Stimulated activated CD4-positive, alpha-beta T cell treated with anti-CD3 and anti-CD28 coated beads, Interleukin-1b, Interleukin-23, amount 100 ng/mL, for 4 hours (primary cell): ENCODE measurements at regions not wholly inside any gene's neighbourhood (a gene's known extent, or its start where the extent isn't known, plus 50 kb on each side); places are given as distances from the start of the nearest gene placed in this dataset.

Experiments used
- DNase-seq, 2 donors: peaks; one replicate each; pipeline ENCODE4 v3.0.0-alpha.2; 2020; ENCODE audit warnings: low read depth in 2 of 2

DNA sequence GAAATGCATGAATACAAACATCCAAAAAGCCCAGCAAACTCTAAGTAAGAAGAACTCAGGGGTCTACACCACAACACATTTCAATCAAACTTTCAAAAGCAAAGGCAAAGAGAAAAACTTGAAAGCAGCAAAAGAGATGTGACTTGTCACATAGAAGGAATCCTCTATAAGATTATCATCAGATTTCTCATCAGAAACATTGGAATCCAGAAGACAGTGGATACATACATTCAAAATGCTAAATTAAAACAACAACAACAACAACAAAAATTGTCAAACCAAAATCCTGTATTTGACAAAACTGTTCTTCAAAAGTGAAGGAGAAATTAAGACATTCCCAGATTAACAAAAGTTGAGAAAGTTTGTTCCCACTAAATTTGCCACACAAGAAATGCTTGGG is 362.7 kb downstream of the ZNF608 start:
- DNase-seq, result no peak

GRCh38 chr5:124377386-124377785 is 369.1 kb downstream of the ZNF608 start:
- no peak for DNase-seq

DNA sequence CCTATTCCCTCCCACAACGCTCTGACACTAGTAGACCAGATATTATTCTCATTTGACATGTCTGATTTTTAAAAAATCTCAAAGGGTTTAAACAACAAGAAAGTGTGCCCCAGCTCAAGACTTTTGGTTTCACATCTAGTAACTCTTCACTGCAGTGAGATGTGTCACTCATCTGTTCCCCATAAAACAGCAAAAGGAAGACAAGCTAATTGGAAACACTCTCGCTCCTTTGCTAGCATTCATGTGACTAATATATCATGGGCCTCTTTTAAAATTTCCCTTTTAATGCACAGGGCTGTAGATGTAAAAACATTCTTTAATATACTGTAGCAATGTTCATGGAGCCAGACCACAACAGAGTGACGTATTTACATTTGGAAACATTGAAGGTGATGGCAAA is 372.6 kb downstream of the ZNF608 start:
- DNase-seq, result no peak

DNA sequence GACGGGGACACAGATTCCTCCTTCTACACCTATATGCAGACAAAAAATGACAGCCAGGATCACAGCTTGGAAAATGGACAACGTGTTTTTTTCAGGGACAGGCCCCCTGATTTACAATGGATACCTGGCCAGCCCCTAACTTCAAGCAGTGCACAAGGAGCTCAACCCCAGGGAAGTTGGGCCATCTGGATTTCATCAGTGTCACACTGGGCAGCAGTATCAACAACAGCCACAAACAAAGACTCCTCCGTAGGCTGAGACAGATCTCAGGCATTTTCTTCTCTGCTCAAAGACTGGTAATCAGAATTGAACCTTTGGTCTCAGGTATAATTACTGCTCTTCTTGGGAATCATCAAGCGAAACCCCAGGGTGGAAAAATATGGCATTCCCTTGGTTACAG is 374.0 kb downstream of the ZNF608 start:
- DNase-seq, result no peak

GRCh38 chr5:124371111-124371706 is 375.2 kb downstream of the ZNF608 start:
- no peak for DNase-seq

GRCh38 chr5:124370601-124371000 is 375.8 kb downstream of the ZNF608 start:
- no peak for DNase-seq

DNA sequence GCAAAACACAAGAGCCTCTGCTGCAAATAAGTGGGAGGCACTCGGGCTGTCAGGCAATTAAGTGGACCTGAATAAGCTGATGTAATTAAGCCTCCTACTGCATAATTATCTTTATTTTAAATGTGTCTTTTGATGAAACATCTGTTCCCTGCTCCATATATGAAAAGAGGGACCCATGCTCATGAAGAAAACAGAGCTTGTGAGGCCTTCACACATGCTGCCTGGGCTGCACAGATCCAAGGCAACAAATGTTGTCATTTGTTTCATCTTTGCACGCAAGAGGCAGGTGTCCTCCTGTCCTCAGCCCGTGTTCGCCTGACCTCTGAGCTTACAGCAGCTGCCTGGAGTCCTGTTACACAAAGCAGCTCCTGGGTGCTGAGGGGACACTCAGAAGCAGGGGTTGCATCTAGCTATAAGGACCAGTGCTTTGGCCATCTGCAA is 381.1 kb downstream of the ZNF608 start:
- no peak for DNase-seq

DNA sequence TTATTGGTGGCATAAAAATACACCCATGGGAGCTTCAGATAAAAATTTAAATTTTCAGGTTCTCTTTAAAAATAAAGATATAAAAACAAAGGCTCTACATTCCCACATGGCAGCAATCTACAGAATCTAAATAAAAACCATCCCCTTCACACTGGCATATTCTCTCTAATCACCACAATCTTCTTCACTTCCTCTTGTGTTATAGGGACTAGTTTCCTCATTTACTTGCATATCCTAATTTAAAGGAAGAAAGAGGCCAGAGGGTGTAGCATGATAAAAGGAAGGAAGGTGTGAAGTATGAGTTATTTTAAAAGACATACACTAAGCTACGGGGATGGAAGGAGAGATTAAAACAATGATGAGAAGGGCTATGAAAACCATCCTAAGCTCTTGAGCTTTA is 390.5 kb downstream of the ZNF608 start:
- no peak for DNase-seq

DNA sequence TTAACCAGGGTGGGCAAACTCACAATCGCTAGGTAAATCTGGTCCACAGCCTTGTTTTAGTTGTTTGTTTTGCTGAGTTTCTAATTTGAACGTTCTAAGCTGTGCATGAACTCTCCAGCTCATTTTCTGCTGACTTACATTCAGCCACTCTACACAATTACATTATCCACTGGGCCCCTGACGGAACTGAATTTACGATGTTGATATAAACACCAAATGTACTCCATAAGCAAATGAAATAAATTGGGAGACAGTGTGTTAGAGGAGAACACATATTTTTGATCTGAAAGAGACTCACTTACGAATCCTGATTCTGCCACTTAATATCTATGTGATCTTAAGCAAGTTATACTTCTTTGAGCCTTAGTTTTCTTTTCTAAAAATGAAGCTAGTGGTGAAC is 393.4 kb downstream of the ZNF608 start:
- DNase-seq, result no peak

DNA sequence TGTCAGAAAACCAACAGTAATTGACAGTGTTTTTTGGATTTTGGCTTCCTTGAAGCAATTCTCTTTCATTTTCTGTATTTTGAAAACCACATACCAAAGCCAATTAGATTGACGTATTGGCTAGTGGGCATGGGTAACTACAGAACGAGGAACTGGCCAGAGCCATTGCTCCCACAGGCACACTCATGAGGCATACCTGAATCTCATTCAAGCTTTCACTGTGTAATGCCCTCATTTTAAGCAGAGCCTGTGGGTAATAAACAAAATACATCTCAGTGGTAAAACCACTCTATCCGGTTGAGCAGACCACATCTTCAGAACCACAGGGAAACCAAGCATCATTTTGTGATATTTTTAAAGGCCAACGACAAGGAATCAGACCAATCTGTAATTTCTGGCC is 394.1 kb downstream of the ZNF608 start:
- no peak for DNase-seq

DNA sequence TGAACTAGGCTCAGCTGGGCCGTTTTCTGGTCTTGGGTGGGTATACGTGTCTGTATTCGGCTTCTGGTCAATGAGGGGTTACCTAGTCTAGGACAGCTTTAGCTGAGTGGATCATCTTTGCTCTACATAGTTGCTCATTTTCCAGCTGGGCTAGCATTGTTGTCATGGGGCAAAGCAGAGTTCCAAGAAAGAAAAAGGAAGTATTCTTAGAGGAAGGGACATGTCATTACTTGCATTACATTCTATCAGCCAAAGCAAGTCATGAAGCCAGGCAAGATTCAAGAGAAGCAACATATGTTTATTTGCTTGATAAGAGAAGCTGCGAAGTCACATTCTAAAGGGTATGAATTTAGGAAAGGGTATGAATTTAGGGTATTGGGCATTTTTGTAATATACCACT is 396.5 kb downstream of the ZNF608 start:
- DNase-seq, result no peak

DNA sequence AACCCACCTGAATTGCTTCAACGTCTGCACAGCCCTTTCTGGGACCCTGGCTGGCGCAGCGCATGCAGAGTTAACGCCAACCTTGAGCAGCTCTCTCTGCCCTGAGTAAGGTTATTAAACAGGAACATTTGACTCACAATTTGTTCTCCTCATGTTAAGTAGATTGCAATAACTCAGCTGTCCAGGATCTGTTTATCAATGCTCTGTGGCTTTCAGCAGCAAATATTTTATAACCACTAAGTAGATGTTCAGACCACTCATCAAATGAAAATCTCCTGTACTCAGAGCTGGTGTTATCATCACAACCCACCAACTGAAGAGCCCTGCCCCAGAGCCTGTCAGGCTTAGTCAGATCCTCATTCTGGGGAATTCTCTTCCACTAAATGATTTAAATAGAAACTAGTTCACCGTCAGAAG is 403.0 kb downstream of the ZNF608 start:
- no peak for DNase-seq

GRCh38 chr5:124342986-124343385 is 403.5 kb downstream of the ZNF608 start:
- DNase-seq, result no peak

DNA sequence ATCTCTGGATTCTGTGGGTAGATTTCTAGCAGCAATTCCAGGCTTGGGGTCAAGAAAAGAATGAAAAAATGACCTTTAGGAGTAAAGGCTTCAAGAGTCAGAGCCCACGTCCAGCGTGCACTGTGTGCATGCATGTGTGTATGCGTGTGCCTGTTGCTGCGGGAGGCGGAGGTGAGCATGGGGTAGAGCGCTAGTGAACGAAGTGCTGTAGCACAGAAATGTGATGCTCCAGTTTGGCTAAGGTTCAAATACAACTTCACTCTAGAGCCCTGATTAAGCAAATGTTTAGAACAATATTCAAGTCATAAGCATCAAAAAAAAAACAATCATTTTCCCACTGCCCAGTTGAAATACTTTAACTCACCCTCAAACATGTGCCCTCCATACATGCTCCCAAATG is 403.9 kb downstream of the ZNF608 start:
- DNase-seq, result no peak

DNA sequence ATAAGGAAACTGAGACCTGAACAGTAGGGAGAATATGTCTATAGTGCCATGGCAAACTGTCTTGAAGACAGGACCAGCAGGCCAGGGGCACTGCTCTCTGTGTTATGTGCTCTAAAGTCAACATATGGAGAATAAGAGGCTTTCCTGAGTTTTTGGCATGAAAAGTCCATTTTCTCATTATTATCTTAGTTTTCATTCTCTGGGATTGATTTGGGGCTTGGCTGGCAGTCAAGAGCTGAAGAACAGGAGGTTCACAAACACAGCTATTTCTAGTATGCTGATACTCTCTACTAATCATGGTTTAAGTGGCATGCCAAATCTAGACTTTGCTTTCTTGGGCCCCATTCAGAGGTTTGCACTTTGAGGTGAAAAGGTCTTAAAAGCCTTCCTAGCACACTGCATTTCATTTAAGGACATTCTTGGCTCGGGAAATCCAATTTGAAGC is 404.4 kb downstream of the ZNF608 start:
- DNase-seq, result no peak

GRCh38 chr5:124341066-124341858 is 405.2 kb downstream of the ZNF608 start:
- no peak for DNase-seq

DNA sequence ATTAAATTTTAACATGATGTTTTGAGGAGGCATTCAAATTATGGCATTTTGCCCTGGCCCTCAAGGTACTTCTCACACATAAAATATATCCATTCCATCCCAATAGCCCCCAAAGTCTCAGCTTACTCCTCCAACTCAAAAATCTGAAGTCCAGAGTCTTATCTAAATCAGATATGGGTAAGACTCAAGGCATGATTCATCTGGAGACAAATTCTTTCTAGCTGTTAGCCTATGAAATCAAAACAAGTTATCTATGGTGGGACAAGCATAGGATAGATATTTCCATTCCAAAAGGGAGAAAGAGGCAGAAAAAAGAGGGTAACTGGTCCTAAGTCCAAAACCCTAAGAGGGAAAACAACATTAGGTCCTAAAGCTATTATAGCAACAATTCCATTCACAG is 408.4 kb downstream of the ZNF608 start:
- no peak for DNase-seq

DNA sequence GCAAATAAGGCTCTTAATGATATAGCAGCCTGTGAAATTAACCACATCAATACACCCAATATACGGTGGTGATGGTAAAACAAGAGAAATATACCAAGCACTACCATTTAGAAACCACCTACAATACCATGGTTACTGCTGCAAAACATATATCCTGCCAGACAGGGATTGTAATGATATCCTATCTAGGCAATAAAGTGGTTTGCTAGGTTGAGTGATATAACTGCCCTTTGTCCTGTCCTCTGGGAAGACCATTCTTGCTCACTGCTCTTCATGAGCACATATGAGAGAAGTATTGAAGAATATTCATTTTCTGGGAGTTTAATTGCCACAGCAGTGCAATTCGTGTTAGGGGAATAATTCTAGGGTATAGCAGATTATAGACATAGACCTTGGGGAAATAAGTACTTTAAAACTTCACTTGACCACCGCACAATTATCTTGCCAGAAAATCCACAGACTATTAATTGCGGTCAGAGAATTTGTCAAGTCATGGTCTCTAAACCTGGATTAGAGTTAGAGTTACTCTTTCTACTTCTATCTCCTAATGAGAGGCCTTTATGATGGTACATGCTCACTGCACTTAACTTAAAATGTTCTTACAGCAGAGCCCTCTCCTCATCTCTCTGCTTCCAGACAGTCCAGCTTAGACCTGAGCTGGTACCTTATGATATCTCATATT is 413.0 kb downstream of the ZNF608 start:
- DNase-seq, result no peak

DNA sequence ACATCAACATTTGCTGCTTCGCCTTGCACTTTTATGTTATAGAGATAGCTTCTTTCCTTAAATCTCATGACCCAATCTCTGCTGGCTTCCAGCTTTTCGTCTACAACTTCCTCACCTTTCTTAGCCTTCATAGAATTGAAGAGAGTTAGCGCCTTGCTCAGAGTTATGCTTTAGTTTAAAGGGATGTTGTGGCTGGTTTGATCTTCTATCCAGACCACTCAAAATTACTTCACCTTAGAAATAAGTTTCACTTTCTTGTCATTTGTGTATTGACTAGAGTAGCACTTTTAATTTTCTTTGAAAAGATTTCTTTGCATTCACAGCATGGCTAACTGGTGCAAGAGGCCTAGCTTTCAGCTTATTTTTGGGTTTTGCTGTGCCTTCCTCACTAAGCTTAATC is 414.2 kb downstream of the ZNF608 start:
- no peak for DNase-seq

- DNase-seq, result no peak
These were observed 415.7 kb downstream of the ZNF608 start for GRCh38 chr5:124330595-124331220.

DNA sequence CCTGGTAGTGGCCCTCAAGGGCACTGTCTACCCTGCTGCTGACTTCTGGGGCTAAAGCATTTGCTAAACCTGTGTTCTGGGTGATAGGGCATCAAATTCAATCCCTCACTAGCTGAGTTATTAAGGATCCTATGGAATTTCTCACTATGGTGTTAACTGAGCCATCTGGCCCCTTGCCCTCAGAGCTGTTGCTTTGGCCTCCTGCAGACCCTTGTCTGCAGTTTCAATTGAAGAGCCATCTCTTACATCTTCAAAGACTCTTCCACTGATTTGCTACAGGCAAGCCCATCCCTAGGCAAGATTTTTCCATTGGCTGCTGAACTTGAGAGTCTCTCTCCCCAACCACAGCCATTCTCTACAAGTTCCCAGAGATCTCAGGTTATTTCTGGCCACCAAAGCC is 418.2 kb downstream of the ZNF608 start:
- no peak for DNase-seq

GRCh38 chr5:124318661-124319060 is 427.8 kb downstream of the ZNF608 start:
- DNase-seq, result no peak

DNA sequence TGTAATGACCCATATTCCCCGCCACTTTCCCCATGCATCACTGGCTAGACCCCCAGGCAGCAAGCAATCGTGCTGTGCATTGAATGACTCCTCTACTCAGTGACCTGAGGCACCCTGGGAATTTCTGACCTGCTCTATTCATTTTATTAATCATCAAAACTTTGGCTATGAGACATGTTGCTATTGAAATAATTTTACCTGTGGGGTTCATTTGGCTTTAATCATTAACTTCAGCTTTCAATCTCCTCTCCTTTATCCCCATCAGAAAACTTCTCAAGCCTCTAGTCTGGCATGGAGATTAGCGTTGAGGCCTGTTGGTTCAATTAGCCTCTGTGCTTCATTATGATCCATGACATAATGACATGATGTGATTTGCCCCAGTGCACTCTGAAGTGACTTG is 429.0 kb downstream of the ZNF608 start:
- DNase-seq, result no peak
